ENCODE measurements at regions not wholly inside any gene's neighbourhood (a gene's known extent, or its start where the extent isn't known, plus 50 kb on each side); places are given as distances from the start of the nearest gene placed in this dataset.
A peak's percentile ranks its signal among the peaks of the same experiment; 100 is the strongest.

DNA sequence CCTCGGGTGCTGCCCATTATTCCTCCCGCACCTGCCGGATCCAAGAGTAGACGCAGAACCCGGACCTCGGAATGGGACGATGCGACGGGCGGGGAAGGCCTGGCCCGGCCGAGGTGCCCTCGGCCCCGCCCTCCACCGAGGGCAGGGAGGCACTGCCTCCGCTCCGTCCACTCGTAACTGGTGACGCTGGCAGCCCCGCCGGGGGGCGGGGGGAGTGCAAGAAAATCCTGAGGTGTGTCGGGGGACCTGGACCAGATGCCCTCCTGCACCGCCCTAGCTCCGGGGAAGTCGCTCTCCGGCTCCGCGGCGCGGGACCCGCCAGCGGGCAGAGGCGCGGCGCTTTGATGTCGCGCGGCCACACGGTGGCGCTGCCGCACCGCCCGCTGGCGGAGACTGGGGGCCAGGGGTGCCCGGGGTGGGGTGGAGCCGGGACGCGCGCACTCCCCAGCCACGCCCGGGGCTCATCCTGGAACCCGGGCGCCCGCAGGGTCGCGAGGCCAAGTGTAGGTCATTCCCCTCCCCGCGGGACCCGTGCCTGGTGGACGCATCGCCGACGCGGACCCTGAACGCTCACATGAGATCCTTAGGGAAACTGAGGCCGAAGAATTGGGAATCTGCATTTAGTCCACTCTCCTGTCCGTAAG lies 202.8 kb downstream of the TTC8 start:
- 3% methylated on average over 45 of the region's 68 CpGs; no CpG with 5 or more reads in 1 of the 2 experiments for WGBS, 2 experiments (ENCODE audit: extremely low coverage in 1 of 2, insufficient coverage in 1 of 2, insufficient read length in 1 of 2, insufficient replicate concordance in 2 of 2, low coverage in 1 of 2, low lambda C conversion rate in 2 of 2, missing lambda C conversion rate in 1 of 2)
- Histone ChIP-seq H3K9me3 (ENCODE audit: insufficient read depth in 2 of 2, low read depth in 1 of 2, low read length in 1 of 2) (no peaks in the 10 kb centered on the region), H3K27ac (ENCODE audit: low read depth, low read length) (no peak overlapping the region), H3K14ac (ENCODE audit: insufficient read length) (no peak overlapping the region), H2AK5ac (ENCODE audit: low read depth, low read length) (no peak overlapping the region), H2BK12ac (ENCODE audit: low read depth, low read length) (no peak overlapping the region), H3K4ac (replicated peaks; ENCODE audit: insufficient read length, low read depth, low read length) (no peak overlapping the region), H3K23me2 (ENCODE audit: low read depth, low read length) (peaks cover 12% of the 10 kb centered on the region; the same call in 1 of the 2 replicates), H2BK120ac (replicated peaks; ENCODE audit: low read depth, low read length) (no peak overlapping the region), H3K79me1 (ENCODE audit: low read depth, low read length) (no peaks in the 10 kb centered on the region), H3K4me3 (ENCODE audit: extremely low read depth in 1 of 4, insufficient read depth in 2 of 4, low read depth in 3 of 4, low read length in 4 of 4) (peak overlapping the region; percentile 53 to 84 (median 79)), H3K79me2 (ENCODE audit: control insufficient read depth in 1 of 2, insufficient read depth in 2 of 2, low read length in 2 of 2) (no peaks in the 10 kb centered on the region), H4K91ac (replicated peaks; ENCODE audit: insufficient read length, low read length) (peak overlapping the region; percentile 47), H3K56ac (replicated peaks; ENCODE audit: insufficient read length, low read depth, low read length) (no peak overlapping the region), H2BK15ac (ENCODE audit: low read length) (no peak overlapping the region), H3K4me1 (replicated peaks in 1 of 4; ENCODE audit: control insufficient read depth in 3 of 4, insufficient read depth in 4 of 4, low read length in 3 of 4) (no peaks in the 10 kb centered on the region; a peak in 2 of 7 replicates), H4K20me1 (replicated peaks in 1 of 2; ENCODE audit: control insufficient read depth in 1 of 2, insufficient read depth in 2 of 2, low read length in 2 of 2) (no peaks in the 10 kb centered on the region), H3K27me3 (replicated peaks in 1 of 4; ENCODE audit: control insufficient read depth in 3 of 4, extremely low read depth in 1 of 4, insufficient read depth in 3 of 4, low read length in 3 of 4) (peaks cover 7 to 45% (median 34%) of the 10 kb centered on the region in 4 experiments), H3K18ac (ENCODE audit: extremely low read depth, low read length) (no peak overlapping the region; the same call in 1 of the 2 replicates), H4K5ac (ENCODE audit: insufficient read length, low read depth, low read length) (no peak overlapping the region), H3K4me2 (ENCODE audit: insufficient read depth in 1 of 2, low read depth in 2 of 2, low read length in 2 of 2) (peak overlapping the region; percentile 51 to 93), H3K36me3 (ENCODE audit: control insufficient read depth in 2 of 4, insufficient read depth in 4 of 4, low read length in 3 of 4) (no peaks in the 10 kb centered on the region), H3K9ac (replicated peaks in 1 of 4; ENCODE audit: extremely low read depth in 1 of 4, low read depth in 3 of 4, low read length in 3 of 4) (0 out of 7 replicates have a peak overlapping the region, but pooled peaks of 1 of the 4 experiments have one; percentile 1), H4K8ac (ENCODE audit: extremely low read depth, insufficient read depth, low read length) (peak overlapping the region; percentile 88), H3K23ac (ENCODE audit: insufficient read length) (no peak overlapping the region), H2AFZ (ENCODE audit: low read length) (peak overlapping the region; percentile 97), H2BK20ac (ENCODE audit: low read length) (0 out of 2 replicates have a peak overlapping the region, but pooled peaks have one; percentile 34), H2BK5ac (ENCODE audit: low read depth, low read length) (no peak overlapping the region; the same call in 1 of the 2 replicates)
- DNase-seq (ENCODE audit: low read depth in 1 of 2, low spot score in 2 of 2), result peak in 1 of 2 experiments; percentile 89
- FAIRE-seq, result no peak
- CTCF ChIA-PET (ENCODE audit: partially characterized antibody), result interaction anchor here (0.6 to 3.7 kb wide), 33 partner anchors 11 to 930 kb away, joined by 3 to 21 read pairs (median 3); no protein-coding TSS in a partner anchor
- POLR2A ChIA-PET (ENCODE audit: partially characterized antibody), result interaction anchor here (1.8 kb wide), 1 partner anchor 14 kb away, joined by 4 read pairs; no protein-coding TSS in a partner anchor
- peak; percentile 46; the same call in 1 of the 2 replicates for TF ChIP-seq PHF8 (conservative IDR thresholded peaks at IDR 0.05; ENCODE audit: low read depth, low read length)
- 0 out of 4 replicates have a peak, but pooled peaks of 1 of the 2 experiments have one; percentile 24 for TF ChIP-seq SIN3A (conservative IDR thresholded peaks at IDR 0.05 in 1 of 2, IDR thresholded peaks at IDR 0.05 in 1 of 2; ENCODE audit: low read depth in 1 of 2, low read length in 2 of 2)
- TF ChIP-seq RNF2 (IDR thresholded peaks at IDR 0.05; ENCODE audit: borderline replicate concordance, low read depth, low read length, missing control alignments, poor library complexity, severe bottlenecking), result no peak

Measured in H1 (cell line).